ENCODE measurements at regions not wholly inside any gene's neighbourhood (a gene's known extent, or its start where the extent isn't known, plus 50 kb on each side); places are given as distances from the start of the nearest gene placed in this dataset.
"Not testable (repeated sequence)": the region's sequence is repeated elsewhere in the genome, so short reads cannot be mapped to it uniquely, and the experiment has no call there.

- not testable (repeated sequence) for TF ChIP-seq CTCF (IDR thresholded peaks at IDR 0.05; ENCODE audit: poor library complexity); EZH2phosphoT487 (IDR thresholded peaks at IDR 0.05; ENCODE audit: low read depth, severe bottlenecking, unreplicated experiment)
These were observed 92.7 kb downstream of the ATP6V0E2 start for GRCh38 chr7:149966444-149966843.

Data from hepatocyte (in vitro differentiated cells).